ENCODE measurements at regions not wholly inside any gene's neighbourhood (a gene's known extent, or its start where the extent isn't known, plus 50 kb on each side); places are given as distances from the start of the nearest gene placed in this dataset.

DNA sequence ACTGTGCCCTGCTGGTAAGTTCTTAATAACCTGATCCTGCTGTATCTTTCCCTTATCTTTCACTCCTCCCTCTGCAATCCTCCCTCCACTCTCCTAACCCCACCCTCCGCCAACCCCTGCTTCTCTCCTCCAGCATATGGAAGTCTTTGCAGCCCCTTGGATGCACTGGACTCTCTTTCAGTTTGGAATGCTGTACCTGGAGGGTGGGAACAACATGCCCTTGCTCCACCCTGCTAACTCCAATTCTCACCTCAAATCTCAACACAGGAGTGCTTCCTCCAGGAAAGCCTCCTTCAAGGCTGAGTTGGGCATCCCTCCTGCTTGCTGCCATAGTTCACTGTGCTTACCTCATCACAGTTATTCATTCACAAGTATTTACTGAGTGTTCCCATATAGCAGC, 52.8 kb upstream of the LDLRAD3 start:
- TF ChIP-seq, protein P1, sequence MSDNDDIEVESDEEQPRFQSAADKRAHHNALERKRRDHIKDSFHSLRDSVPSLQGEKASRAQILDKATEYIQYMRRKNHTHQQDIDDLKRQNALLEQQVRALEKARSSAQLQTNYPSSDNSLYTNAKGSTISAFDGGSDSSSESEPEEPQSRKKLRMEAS (IDR thresholded peaks at IDR 0.05) = no peak
- TF ChIP-seq POLR2A (IDR thresholded peaks at IDR 0.05; ENCODE audit: borderline replicate concordance, extremely low read depth, insufficient read depth, insufficient read length) (no peak), EZH2 (IDR thresholded peaks at IDR 0.05) (no peak), TCF7L2 (IDR thresholded peaks at IDR 0.05; ENCODE audit: borderline replicate concordance, extremely low read depth, insufficient read depth, insufficient read length) (no peak), POLR2AphosphoS5 (IDR thresholded peaks at IDR 0.05; ENCODE audit: low read depth, low read length) (no peak), CEBPB (IDR thresholded peaks at IDR 0.05; ENCODE audit: low read depth) (no peak), ELF1 (IDR thresholded peaks at IDR 0.05; ENCODE audit: borderline replicate concordance, low read depth) (no peak), YY1 (IDR thresholded peaks at IDR 0.05; ENCODE audit: extremely low read depth, insufficient replicate concordance, low read depth, low read length) (no peak), SRF (IDR thresholded peaks at IDR 0.05; ENCODE audit: low read depth) (no peak), RAD21 (IDR thresholded peaks at IDR 0.05; ENCODE audit: low read depth) (no peak)
- TF ChIP-seq, protein P2, sequence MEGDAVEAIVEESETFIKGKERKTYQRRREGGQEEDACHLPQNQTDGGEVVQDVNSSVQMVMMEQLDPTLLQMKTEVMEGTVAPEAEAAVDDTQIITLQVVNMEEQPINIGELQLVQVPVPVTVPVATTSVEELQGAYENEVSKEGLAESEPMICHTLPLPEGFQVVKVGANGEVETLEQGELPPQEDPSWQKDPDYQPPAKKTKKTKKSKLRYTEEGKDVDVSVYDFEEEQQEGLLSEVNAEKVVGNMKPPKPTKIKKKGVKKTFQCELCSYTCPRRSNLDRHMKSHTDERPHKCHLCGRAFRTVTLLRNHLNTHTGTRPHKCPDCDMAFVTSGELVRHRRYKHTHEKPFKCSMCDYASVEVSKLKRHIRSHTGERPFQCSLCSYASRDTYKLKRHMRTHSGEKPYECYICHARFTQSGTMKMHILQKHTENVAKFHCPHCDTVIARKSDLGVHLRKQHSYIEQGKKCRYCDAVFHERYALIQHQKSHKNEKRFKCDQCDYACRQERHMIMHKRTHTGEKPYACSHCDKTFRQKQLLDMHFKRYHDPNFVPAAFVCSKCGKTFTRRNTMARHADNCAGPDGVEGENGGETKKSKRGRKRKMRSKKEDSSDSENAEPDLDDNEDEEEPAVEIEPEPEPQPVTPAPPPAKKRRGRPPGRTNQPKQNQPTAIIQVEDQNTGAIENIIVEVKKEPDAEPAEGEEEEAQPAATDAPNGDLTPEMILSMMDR (IDR thresholded peaks at IDR 0.05 in 2 of 3, conservative IDR thresholded peaks at IDR 0.05 in 1 of 3; ENCODE audit: borderline replicate concordance in 1 of 3, insufficient read depth in 1 of 3, low read depth in 2 of 3, low read length in 2 of 3) = no peak
- TF ChIP-seq, protein P3, sequence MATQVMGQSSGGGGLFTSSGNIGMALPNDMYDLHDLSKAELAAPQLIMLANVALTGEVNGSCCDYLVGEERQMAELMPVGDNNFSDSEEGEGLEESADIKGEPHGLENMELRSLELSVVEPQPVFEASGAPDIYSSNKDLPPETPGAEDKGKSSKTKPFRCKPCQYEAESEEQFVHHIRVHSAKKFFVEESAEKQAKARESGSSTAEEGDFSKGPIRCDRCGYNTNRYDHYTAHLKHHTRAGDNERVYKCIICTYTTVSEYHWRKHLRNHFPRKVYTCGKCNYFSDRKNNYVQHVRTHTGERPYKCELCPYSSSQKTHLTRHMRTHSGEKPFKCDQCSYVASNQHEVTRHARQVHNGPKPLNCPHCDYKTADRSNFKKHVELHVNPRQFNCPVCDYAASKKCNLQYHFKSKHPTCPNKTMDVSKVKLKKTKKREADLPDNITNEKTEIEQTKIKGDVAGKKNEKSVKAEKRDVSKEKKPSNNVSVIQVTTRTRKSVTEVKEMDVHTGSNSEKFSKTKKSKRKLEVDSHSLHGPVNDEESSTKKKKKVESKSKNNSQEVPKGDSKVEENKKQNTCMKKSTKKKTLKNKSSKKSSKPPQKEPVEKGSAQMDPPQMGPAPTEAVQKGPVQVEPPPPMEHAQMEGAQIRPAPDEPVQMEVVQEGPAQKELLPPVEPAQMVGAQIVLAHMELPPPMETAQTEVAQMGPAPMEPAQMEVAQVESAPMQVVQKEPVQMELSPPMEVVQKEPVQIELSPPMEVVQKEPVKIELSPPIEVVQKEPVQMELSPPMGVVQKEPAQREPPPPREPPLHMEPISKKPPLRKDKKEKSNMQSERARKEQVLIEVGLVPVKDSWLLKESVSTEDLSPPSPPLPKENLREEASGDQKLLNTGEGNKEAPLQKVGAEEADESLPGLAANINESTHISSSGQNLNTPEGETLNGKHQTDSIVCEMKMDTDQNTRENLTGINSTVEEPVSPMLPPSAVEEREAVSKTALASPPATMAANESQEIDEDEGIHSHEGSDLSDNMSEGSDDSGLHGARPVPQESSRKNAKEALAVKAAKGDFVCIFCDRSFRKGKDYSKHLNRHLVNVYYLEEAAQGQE (IDR thresholded peaks at IDR 0.05; ENCODE audit: low read depth) = no peak
